ENCODE measurements at regions not wholly inside any gene's neighbourhood (a gene's known extent, or its start where the extent isn't known, plus 50 kb on each side); places are given as distances from the start of the nearest gene placed in this dataset.

DNA sequence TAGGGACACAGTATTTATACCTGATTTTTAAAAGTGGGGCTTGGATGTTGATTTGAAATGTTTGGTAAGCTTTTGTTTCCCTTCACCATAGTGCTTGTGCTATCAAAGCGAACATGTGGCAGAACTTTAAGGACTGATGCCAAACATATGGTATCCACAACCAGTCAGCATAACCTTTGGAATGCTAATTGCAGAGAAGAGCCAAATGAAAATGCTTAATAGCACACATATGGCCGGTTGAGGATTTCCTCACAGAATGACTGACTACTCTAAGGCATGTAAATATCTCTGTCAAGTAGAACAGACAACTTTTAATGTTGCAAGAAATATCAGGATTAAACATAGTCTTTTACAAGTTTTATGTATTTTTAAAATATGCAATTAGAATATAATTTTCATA lies 120.9 kb upstream of the COL3A1 start:
- DNase-seq: no peak

DNA sequence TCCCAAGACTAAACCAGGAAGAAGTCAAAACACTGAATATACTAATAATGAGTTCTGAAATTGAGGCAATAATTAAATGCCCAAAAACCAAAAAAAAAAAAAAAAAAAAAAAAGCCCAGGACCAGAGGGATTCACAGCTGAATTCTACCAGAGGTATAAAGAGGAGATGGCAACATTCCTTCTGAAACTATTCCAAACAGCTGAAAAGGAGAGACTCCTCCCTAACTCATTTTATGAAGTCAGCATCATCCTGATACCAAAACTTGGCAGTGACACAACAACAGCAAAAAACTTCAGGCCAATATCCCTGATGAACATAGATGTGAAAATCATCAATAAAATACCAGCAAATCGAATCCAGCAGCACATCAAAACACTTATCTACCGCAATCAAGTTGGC lies 108.5 kb upstream of the COL3A1 start:
- DNase-seq: no peak

DNA sequence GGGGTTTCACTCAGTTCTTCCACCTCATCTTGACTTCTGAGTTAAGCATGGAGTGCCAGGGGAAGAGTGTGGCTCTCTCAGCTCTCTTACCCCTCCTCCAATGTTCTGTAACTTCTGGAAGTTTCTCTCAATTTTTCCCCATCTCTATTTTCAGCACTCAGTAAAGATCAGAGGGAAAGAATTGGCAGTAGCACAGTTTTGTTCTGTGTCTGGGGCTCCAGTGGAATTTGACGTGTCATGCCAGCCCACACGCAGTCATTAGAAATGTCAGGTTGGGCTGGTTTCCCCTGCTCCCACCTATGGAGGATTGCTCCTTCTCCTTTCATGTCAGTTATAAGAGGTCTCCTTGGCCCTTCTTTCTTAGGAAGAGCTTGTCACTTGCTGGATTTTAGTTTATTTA lies 104.6 kb upstream of the COL3A1 start:
- DNase-seq: no peak

DNA sequence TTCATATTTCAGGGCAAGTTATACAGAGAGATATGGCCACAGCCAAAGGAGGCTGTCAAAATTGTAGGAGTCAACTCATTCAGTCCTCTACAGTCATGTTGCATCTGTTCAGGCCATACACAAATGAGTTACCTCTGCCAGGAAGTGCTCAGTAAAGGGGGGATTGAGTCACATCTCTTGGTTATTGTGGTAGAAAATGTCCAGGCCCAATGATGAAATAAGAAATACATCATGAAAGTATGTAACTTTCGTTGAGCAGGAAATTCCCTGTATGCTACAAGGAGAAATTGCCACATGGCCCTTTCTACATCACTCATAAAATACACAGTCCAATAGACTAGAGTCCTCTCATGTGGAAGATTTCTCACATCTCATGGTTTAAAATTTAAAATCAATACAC lies 103.9 kb upstream of the COL3A1 start:
- no peak for DNase-seq

DNA sequence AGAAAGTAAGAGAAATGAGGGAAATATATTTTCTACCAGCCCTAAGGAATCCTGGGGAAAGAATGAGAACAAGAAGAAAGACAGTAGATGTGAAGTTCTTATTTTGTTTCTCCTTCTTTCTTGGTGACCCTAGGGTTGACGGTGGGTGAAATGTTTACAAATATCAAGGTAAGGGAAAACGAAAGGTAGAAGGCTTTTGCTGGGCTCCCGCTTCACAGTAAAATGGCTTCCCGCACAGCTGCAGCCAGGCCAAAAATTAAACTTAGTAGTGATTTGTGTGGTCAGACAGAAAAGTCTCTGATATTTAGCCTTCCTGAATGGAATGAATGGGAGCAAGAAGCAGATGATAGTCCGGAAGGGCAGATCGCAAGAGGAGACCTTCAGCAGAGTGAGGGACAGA lies 99.1 kb upstream of the COL3A1 start:
- no peak for DNase-seq

DNA sequence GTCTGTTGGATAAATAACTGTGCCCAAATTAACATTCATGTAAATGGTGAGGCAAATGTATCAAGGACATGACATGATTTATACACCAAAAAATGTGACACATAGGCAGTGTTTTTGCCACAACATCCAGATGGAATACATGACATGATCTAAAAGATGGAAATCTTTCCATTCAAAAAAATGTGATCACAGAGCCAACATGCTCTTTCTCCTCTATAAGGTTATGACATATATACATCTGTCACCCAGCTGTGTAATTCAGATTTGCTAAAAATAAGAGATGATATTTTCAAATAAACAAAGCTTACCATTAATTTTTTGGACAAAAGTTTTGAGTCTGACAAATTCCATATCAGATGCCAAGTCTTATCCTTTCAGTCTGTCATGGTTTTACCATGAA lies 95.5 kb upstream of the COL3A1 start:
- no peak for DNase-seq

DNA sequence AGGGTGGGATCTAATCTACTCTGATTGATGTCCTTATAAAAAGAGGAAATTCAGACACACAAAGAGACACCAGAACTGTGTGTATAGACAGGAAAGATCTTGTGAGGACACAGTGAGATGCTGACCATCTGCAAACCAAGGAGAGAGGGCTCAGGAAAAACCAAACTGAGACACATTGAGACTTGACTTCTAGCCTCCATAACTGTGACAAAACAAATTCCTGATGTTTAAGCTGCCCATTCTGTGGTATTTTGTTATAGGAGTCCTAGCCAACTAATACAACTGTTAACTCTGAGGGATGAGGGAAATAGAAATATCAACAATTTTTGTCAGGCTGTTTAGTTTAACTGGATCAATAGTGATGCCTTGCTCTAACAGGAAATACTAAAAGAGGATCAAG lies 93.4 kb upstream of the COL3A1 start:
- DNase-seq: no peak

DNA sequence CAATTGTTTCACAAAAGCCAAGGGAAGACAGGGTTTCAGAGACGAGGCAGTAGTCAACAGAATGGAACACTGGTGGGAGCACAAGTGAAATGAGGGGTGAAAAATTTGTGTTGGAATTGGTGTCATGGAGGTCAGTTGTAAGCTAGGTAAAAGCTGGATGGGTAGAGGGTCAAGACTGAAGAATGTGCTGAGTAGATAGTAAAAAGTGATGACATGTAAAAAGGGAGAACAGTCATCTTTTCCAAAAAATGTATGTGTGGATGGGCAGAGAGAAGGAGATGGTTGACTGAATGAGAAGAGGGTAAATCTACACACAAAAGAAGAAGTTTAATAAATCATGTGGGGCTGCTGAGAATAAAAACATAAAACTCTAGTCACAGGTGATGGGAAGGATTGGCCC lies 92.7 kb upstream of the COL3A1 start:
- no peak for DNase-seq

DNA sequence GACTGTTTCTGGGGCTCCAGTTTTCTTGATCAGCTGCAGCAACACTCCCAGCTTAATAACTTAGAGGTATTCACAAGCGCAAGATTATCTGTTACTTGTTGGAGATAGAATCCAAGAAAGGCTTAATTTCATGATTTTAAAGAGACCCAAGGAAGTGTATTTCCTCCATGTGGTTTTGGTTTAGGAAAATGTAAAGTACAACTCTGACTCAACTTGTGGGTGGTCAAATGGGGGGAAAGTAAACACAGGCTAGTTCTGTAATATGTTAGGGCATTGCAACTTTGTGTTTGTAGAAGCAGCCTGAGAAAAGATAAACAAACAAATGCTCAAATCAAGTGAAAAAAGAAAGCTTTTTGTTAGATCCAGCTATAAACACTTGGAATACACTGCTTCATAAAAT lies 90.1 kb upstream of the COL3A1 start:
- DNase-seq: no peak

DNA sequence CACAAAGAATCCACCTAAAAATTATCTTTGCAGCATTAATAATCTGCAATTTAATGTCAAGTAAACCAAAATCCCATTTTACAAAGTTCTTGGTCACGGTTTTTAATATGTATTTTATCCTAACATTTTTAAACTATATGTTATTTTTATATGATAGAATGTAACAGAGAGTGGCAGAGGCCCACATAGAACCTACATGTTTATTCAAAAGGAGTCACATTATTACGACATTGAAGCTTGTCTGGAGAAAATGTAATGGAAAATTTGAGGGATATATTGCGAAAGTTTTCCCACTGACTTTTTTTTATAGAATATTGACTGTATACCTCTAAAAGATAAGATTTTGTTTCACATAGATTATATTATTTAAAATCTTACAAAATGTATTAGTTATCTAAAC lies 89.7 kb upstream of the COL3A1 start:
- no peak for DNase-seq

DNA sequence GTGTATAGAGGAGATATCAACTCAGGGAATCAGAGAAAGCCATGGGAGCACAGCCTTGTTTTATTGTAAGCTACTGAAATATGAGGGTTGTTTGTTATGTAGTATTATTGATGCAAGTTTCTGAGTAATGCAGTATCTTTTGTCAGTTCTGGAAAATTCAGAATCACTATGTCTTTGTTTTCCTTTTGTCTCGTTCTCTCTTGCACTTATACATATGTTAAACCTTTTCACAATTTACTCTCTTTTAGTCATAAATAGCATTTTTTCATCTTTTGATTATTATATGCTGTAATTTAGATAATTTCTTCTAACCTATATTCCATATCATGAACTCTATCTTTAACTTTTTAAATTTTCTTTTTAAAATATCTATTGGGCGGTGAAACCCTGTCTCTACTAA lies 85.0 kb upstream of the COL3A1 start:
- no peak for DNase-seq

DNA sequence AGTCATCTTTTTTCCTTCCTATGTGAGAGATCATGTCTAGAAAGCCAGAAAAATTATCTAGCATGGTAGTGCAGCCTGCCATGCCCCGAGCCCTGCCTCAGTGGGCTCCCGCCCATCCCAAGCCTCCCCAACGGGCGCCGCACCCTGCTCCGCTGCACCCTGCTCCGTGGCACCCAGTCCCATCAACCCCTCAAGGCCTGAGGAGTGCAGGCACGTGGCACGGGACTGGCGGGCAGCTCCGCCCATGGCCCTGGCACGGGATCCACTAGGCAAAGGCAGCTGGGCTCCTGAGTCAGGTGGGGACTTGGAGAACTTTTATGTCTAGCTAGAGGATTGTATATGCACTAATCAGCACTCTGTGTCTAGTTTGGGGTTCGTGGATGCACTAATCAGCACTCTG lies 83.4 kb upstream of the COL3A1 start:
- DNase-seq: no peak

DNA sequence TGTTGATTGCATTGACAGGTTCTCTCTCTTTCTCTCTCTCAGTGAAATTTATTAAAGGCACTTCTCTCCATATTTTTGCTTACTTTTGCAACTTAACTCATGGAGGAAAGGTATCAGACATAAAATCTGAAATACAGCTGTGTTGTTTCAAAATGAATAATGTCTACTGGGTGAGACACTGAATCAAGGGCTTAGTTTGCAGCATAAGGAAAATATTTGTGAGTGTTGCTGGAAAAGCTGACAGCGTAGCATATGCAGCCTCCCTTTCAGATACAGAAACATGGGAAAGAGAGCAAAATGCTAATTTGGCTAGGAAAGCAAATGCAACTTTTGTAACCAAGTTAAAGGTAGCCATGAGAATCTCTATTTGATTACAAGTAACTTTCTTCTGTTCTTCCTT lies 81.5 kb upstream of the COL3A1 start:
- DNase-seq: no peak

DNA sequence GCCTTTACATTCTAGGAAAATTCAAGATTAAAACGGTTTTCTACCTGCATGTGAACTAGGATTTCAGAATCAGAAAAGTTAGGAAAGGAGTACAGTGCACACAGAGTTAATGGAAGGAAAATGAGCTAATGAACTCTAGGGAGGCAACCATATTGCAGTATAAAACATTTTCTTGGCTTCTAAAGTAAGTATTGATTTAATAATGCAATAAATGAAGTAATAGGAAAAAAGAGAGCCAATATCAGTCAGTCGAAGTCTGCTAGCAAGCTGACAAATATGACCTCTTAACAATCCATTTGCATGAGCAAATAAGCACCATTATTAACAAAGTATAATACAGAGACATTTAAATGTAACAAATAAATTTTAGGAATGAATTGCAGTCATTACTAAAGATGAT lies 80.2 kb upstream of the COL3A1 start:
- no peak for DNase-seq

DNA sequence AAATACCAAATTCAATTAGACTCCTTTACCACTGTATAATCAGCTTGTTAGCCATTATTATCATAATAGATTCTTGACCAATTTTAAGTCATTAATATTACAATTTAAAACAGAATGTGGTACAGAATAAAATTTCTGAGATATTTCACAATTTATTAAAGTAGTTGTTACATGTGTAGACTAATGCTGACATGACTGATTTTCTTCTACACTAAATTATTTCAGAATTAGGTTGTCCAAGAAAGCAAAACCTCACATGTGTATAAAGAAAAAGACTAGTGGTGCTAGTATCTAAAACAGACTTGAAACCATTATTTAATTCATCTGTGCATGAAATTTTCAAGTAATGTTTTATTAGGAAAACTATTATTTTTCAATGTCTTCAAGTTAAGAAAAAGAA lies 79.2 kb upstream of the COL3A1 start:
- no peak for DNase-seq

DNA sequence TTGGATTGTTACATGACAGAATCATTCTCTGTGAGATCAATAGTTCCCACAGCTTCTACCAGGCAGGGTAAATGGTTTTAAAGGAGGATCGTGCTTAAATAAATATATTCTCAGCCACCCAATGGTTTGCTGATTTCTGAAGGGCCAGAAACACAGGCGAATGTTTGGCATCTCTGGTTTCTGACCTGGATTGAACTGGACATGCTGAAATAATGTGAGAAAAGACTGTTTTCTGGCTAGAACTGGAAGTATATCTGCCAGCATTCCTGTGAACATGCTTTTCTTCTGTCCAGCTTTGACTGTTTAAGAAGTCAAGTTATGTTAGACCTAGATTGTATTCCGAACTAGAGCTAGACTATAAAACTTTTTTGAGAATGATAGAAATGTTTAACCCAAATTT lies 77.1 kb upstream of the COL3A1 start:
- DNase-seq: no peak

DNA sequence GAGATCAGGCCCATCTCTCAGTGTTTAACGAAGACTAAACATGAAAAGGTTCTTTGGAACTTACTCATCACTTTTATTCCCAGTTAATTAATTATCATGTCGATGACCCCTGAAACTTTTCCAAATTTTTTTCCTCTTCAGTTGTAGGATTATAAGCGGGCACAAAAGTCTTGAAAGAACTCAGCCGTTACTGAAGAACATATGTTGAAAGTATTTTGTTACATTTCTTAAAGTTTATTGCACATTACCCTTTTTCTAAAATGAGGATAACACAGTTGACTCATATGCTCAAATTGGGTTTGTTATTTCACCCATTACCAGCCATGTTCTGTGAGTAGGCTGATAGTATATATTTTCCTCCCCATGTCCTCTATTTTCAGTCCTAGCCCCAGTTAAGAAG lies 75.9 kb upstream of the COL3A1 start:
- DNase-seq: no peak

DNA sequence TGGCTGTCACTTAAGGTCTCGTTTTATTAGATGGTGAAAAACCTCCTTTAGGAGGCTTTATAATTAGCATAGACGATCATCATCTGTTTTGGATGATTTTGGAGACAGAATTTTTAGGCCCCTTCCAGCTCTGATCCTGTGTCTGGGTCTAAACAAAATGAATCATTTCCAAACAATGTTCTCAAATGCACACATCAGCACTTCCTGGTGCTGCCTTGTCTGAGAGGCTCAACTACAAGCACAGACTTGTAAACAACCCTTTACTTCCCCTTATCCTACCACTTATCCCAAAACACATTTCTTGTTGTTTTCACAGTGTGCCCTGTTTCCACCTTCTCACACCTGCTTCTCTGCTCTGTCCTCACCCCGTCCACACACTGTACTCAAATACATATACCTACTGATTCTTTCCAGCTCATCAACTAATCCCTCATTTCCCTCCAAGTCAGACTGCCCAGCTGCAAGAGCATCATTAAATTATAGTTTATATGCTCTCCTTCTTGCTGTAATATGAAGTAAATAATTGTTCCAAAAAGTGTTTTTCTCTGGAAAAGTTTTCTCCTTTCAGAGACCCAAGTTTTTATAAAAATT lies 71.2 kb upstream of the COL3A1 start:
- no peak for DNase-seq

DNA sequence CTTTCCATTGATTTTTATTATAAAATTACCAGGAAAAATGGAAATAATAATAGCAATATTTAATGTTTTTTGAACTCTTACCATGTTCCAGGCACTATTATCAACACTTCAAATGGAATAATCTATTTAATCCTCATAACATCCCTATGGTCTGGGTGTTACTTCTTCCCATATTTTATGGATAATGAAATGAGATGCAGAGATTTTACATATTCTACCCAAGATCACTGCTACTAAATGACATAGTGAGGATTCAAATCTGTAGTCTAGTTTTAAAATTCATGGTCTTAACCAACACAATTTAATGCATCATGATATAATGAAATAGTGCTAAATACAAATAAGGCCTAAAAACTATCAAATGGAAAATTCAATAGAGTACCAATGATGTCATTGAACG lies 70.4 kb upstream of the COL3A1 start:
- DNase-seq: no peak

DNA sequence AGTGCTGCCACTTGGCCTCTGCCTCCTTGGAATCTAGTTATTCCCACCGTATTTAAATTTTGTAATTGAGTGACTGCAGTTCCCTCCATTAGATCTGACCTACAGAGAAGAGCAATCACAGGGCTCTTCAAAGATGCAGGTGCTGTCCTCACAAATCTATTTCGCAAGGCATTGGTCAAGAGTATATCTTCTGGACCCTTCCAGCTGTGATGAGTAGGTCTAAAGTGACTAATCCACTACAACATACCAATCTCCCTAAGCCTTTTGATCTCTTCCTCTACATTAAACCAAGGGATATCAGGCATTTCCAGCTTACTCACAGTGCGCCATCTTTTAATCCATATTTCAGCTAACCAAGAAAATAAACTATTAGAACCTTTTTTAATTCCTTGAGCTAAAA lies 65.1 kb upstream of the COL3A1 start:
- no peak for DNase-seq

DNA sequence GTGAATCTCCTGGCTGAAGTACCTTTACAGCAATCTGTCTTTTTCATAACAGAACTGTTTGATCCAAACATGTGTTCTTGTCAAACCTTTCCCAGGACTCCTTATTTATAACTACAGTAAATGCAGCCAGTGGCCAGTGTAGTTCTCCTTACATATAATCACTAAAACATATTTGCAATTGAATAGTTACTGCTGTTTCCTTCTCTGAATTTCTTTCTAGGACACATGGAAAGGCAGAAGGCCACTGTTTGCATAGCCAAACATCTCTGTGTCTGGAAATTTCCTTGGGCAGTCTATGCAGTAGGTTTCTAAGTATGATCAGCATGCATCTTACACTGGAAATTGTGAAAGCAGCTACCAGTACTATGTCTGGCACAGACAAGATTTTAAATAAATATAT lies 57.4 kb upstream of the COL3A1 start:
- no peak for DNase-seq

DNA sequence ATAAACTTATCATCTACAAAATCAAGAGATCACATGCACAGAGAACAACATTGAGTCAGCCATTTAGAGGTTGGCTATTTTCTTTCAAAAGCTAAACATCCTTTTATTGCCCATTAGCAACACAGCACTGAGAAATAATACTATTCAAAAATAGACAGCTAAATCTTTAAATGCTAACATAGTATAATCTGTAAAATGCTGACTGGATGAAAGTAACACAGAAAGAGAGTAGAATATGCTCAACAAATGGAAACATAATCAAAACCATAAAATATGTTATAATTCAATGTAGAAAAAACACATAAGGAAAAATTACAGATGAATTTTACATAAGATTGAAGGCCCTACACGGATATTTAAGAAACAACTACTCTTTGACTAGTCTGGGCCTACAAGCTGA lies 56.5 kb upstream of the COL3A1 start:
- DNase-seq: no peak

DNA sequence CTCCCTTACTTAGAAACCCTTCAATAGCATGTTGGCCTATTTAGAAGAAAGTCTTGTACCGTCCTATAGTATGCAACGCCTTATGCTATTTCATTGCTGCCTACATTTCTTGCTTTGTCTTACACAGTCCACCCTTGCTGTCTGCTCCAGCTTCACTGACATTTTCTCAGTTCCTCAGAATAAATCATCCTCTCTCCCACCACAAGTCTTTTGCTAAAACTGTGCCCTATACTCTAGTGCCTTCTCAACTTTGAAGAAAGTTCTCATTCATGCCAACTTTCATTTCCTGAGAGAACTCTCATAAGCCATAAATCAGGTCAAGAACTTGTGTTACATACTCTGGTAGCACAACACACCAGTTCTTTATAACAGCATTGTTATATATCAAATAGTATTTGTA lies 54.3 kb upstream of the COL3A1 start:
- no peak for DNase-seq

DNA sequence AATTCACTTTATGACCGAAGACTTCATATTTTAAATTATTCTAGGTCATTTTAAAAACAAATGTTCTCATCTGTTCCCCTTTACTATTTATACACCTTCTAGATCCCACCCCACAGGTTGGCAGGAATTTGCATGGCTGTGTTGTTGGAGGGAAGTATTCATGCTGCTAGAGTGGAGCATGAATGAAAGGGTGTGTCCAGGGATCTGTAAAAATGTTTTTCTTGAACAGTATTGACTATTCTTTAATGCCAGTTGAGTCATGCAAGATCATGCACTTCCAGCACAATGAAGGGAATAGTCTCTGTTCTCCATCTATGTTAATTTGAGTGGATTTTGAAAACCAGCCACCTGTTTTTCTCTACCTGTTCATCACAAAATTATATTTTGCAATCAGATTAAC lies 52.0 kb upstream of the COL3A1 start:
- DNase-seq: no peak

All from suppressor macrophage treated with lipopolysaccharide for 4 hours (primary cell).